ENCODE measurements at regions not wholly inside any gene's neighbourhood (a gene's known extent, or its start where the extent isn't known, plus 50 kb on each side); places are given as distances from the start of the nearest gene placed in this dataset.

- H3K4me3 ChIP-seq (ENCODE audit: insufficient read length, low read depth), result no peak overlapping the region
- no peaks in the 10 kb centered on the region for H3K36me3 ChIP-seq (ENCODE audit: insufficient read depth, insufficient read length, low read length)
- no peaks in the 10 kb centered on the region for H3K4me1 ChIP-seq (ENCODE audit: insufficient read depth, insufficient read length)
- DNase-seq (ENCODE audit: low read depth, low spot score), result no peak
- peaks cover 12% of the 10 kb centered on the region for H3K9me3 ChIP-seq (ENCODE audit: insufficient read depth, low read length)
- no peaks in the 10 kb centered on the region for H3K27me3 ChIP-seq (ENCODE audit: insufficient read depth, insufficient read length)
- no peak overlapping the region for H3K9ac ChIP-seq (ENCODE audit: insufficient read length, low read depth)
- no peak for TF ChIP-seq ZNF274 (IDR thresholded peaks at IDR 0.05; ENCODE audit: low read depth, low read length)
- no peak for TF ChIP-seq YY1 (IDR thresholded peaks at IDR 0.05; ENCODE audit: insufficient read depth, insufficient read length)
- no peak for TF ChIP-seq SUZ12 (IDR thresholded peaks at IDR 0.05; ENCODE audit: extremely low read depth, insufficient read depth, insufficient read length)
These were observed 182.5 kb downstream of the VRK1 start for GRCh38 chr14:96979611-96980074.

- Histone ChIP-seq H3K9ac (ENCODE audit: insufficient read length, low read depth) (no peak overlapping the region), H3K27me3 (ENCODE audit: insufficient read depth, insufficient read length) (no peaks in the 10 kb centered on the region), H3K36me3 (ENCODE audit: insufficient read depth, insufficient read length, low read length) (no peaks in the 10 kb centered on the region), H3K4me3 (ENCODE audit: insufficient read length, low read depth) (no peak overlapping the region), H3K4me1 (ENCODE audit: insufficient read depth, insufficient read length) (no peaks in the 10 kb centered on the region), H3K9me3 (ENCODE audit: insufficient read depth, low read length) (peaks cover under 1% of the 10 kb centered on the region; the same call in 1 of the 2 replicates)
- DNase-seq (ENCODE audit: low read depth, low spot score), result no peak
- TF ChIP-seq ZNF274 (IDR thresholded peaks at IDR 0.05; ENCODE audit: low read depth, low read length) (no peak), YY1 (IDR thresholded peaks at IDR 0.05; ENCODE audit: insufficient read depth, insufficient read length) (no peak), SUZ12 (IDR thresholded peaks at IDR 0.05; ENCODE audit: extremely low read depth, insufficient read depth, insufficient read length) (no peak)
These were observed 183.7 kb downstream of the VRK1 start for GRCh38 chr14:96980835-96981234.

- H3K4me1 ChIP-seq (ENCODE audit: insufficient read depth, insufficient read length), result no peaks in the 10 kb centered on the region
- DNase-seq (ENCODE audit: low read depth, low spot score), result no peak
- no peaks in the 10 kb centered on the region for H3K9me3 ChIP-seq (ENCODE audit: insufficient read depth, low read length)
- TF ChIP-seq SUZ12 (IDR thresholded peaks at IDR 0.05; ENCODE audit: extremely low read depth, insufficient read depth, insufficient read length) (no peak), ZNF274 (IDR thresholded peaks at IDR 0.05; ENCODE audit: low read depth, low read length) (no peak), YY1 (IDR thresholded peaks at IDR 0.05; ENCODE audit: insufficient read depth, insufficient read length) (no peak)
- H3K27me3 ChIP-seq (ENCODE audit: insufficient read depth, insufficient read length), result no peaks in the 10 kb centered on the region
- no peaks in the 10 kb centered on the region for H3K36me3 ChIP-seq (ENCODE audit: insufficient read depth, insufficient read length, low read length)
- no peak overlapping the region for H3K9ac ChIP-seq (ENCODE audit: insufficient read length, low read depth)
- H3K4me3 ChIP-seq (ENCODE audit: insufficient read length, low read depth), result no peak overlapping the region
These were observed 189.3 kb downstream of the VRK1 start for GRCh38 chr14:96986256-96987085.

GRCh38 chr14:96987086-96987474, 189.9 kb downstream of the VRK1 start:
- TF ChIP-seq YY1 (IDR thresholded peaks at IDR 0.05; ENCODE audit: insufficient read depth, insufficient read length) (no peak), SUZ12 (IDR thresholded peaks at IDR 0.05; ENCODE audit: extremely low read depth, insufficient read depth, insufficient read length) (no peak), ZNF274 (IDR thresholded peaks at IDR 0.05; ENCODE audit: low read depth, low read length) (no peak)
- Histone ChIP-seq H3K4me1 (ENCODE audit: insufficient read depth, insufficient read length) (no peaks in the 10 kb centered on the region), H3K9me3 (ENCODE audit: insufficient read depth, low read length) (no peaks in the 10 kb centered on the region), H3K4me3 (ENCODE audit: insufficient read length, low read depth) (no peak overlapping the region), H3K9ac (ENCODE audit: insufficient read length, low read depth) (no peak overlapping the region), H3K27me3 (ENCODE audit: insufficient read depth, insufficient read length) (no peaks in the 10 kb centered on the region), H3K36me3 (ENCODE audit: insufficient read depth, insufficient read length, low read length) (no peaks in the 10 kb centered on the region)
- DNase-seq (ENCODE audit: low read depth, low spot score), result no peak

GRCh38 chr14:96987771-96988170, 190.6 kb downstream of the VRK1 start:
- H3K9ac ChIP-seq (ENCODE audit: insufficient read length, low read depth), result no peak overlapping the region
- H3K27me3 ChIP-seq (ENCODE audit: insufficient read depth, insufficient read length), result no peaks in the 10 kb centered on the region
- DNase-seq (ENCODE audit: low read depth, low spot score), result no peak
- H3K4me3 ChIP-seq (ENCODE audit: insufficient read length, low read depth), result no peak overlapping the region
- TF ChIP-seq YY1 (IDR thresholded peaks at IDR 0.05; ENCODE audit: insufficient read depth, insufficient read length) (no peak), ZNF274 (IDR thresholded peaks at IDR 0.05; ENCODE audit: low read depth, low read length) (no peak), SUZ12 (IDR thresholded peaks at IDR 0.05; ENCODE audit: extremely low read depth, insufficient read depth, insufficient read length) (no peak)
- no peaks in the 10 kb centered on the region for H3K9me3 ChIP-seq (ENCODE audit: insufficient read depth, low read length)
- no peaks in the 10 kb centered on the region for H3K4me1 ChIP-seq (ENCODE audit: insufficient read depth, insufficient read length)
- H3K36me3 ChIP-seq (ENCODE audit: insufficient read depth, insufficient read length, low read length), result no peaks in the 10 kb centered on the region

GRCh38 chr14:96989306-96989705, 192.1 kb downstream of the VRK1 start:
- H3K9ac ChIP-seq (ENCODE audit: insufficient read length, low read depth), result no peak overlapping the region

GRCh38 chr14:96991226-96991625, 194.0 kb downstream of the VRK1 start:
- H3K9ac ChIP-seq (ENCODE audit: insufficient read length, low read depth), result no peak overlapping the region
- TF ChIP-seq YY1 (IDR thresholded peaks at IDR 0.05; ENCODE audit: insufficient read depth, insufficient read length), result no peak
- no peak for TF ChIP-seq SUZ12 (IDR thresholded peaks at IDR 0.05; ENCODE audit: extremely low read depth, insufficient read depth, insufficient read length)
- no peak for TF ChIP-seq ZNF274 (IDR thresholded peaks at IDR 0.05; ENCODE audit: low read depth, low read length)
- H3K4me1 ChIP-seq (ENCODE audit: insufficient read depth, insufficient read length), result no peaks in the 10 kb centered on the region
- H3K27me3 ChIP-seq (ENCODE audit: insufficient read depth, insufficient read length), result no peaks in the 10 kb centered on the region
- no peak overlapping the region for H3K4me3 ChIP-seq (ENCODE audit: insufficient read length, low read depth)
- no peaks in the 10 kb centered on the region for H3K36me3 ChIP-seq (ENCODE audit: insufficient read depth, insufficient read length, low read length)
- no peaks in the 10 kb centered on the region for H3K9me3 ChIP-seq (ENCODE audit: insufficient read depth, low read length)
- DNase-seq (ENCODE audit: low read depth, low spot score), result no peak

More at GRCh38 chr14:96989306-96989705, 192.1 kb downstream of the VRK1 start:
- Histone ChIP-seq H3K4me1 (ENCODE audit: insufficient read depth, insufficient read length) (no peaks in the 10 kb centered on the region), H3K36me3 (ENCODE audit: insufficient read depth, insufficient read length, low read length) (no peaks in the 10 kb centered on the region), H3K4me3 (ENCODE audit: insufficient read length, low read depth) (no peak overlapping the region), H3K27me3 (ENCODE audit: insufficient read depth, insufficient read length) (no peaks in the 10 kb centered on the region), H3K9me3 (ENCODE audit: insufficient read depth, low read length) (no peaks in the 10 kb centered on the region)
- no peak for DNase-seq (ENCODE audit: low read depth, low spot score)
- TF ChIP-seq ZNF274 (IDR thresholded peaks at IDR 0.05; ENCODE audit: low read depth, low read length) (no peak), YY1 (IDR thresholded peaks at IDR 0.05; ENCODE audit: insufficient read depth, insufficient read length) (no peak), SUZ12 (IDR thresholded peaks at IDR 0.05; ENCODE audit: extremely low read depth, insufficient read depth, insufficient read length) (no peak)
